Keratinocyte (primary cell): ENCODE measurements at regions not wholly inside any gene's neighbourhood (a gene's known extent, or its start where the extent isn't known, plus 50 kb on each side); places are given as distances from the start of the nearest gene placed in this dataset.

Experiments used
- DNase-seq: peaks from one replicate; pipeline ENCODE4 v3.0.0-alpha.2; 2011; ENCODE audit warnings: low read depth, missing footprints, low spot score
- FAIRE-seq: peaks from 2 replicates; lab custom pipeline; 2011; peaks lifted over from hg19 to GRCh38; lab: Jason Lieb, UNC
- H2AFZ ChIP-seq: 2 replicates; pipeline ENCODE4 v1.6.0; 2012; ENCODE audit warnings: low read length, control low read depth, inconsistent platforms; ENCODE audit not compliant: control insufficient read depth
- H3K27ac ChIP-seq: 2 replicates; pipeline ENCODE4 v1.5.1; 2011; ENCODE audit warnings: low read length; ENCODE audit not compliant: control insufficient read depth, insufficient read depth
- H3K27me3 ChIP-seq: 3 replicates; pipeline ENCODE4 v1.6.0; 2011; ENCODE audit warnings: low read length; ENCODE audit not compliant: control insufficient read depth, insufficient read depth; ENCODE audit errors: extremely low read depth
- H3K36me3 ChIP-seq, 2 experiments: 2 replicates in 1 of 2; 3 replicates in 1 of 2; pipeline ENCODE4 v1.5.1; 2011; ENCODE audit warnings: low read length in 2 of 2, mild to moderate bottlenecking in 1 of 2; ENCODE audit not compliant: control insufficient read depth in 2 of 2, insufficient read depth in 2 of 2; ENCODE audit errors: extremely low read depth in 1 of 2
- H3K4me1 ChIP-seq: 3 replicates; pipeline ENCODE4 v1.5.1; 2011; ENCODE audit warnings: low read length; ENCODE audit not compliant: control insufficient read depth, insufficient read depth; ENCODE audit errors: extremely low read depth
- H3K4me2 ChIP-seq: 3 replicates; pipeline ENCODE4 v1.6.0; 2011; ENCODE audit warnings: low read depth, low read length; ENCODE audit not compliant: control insufficient read depth, insufficient read depth; ENCODE audit errors: extremely low read depth
- H3K4me3 ChIP-seq, 3 experiments: fragments of 200-600 bp in 1 of 3; sonication (generic) in 1 of 3; 2 replicates in 2 of 3; 3 replicates in 1 of 3; pipeline ENCODE4 v1.5.1; 2011 to 2016; ENCODE audit warnings: low read length in 3 of 3, mild to moderate bottlenecking in 3 of 3, control low read depth in 2 of 3, inconsistent platforms in 1 of 3, low read depth in 1 of 3, mixed read lengths in 1 of 3, mixed run types in 1 of 3, moderate library complexity in 1 of 3; ENCODE audit not compliant: control insufficient read depth in 2 of 3, insufficient read depth in 2 of 3; ENCODE audit errors: extremely low read depth in 1 of 3
- H3K79me2 ChIP-seq: 2 replicates; pipeline ENCODE4 v1.6.0; 2012; ENCODE audit warnings: low read length; ENCODE audit not compliant: control insufficient read depth, insufficient read depth
- H3K9ac ChIP-seq: 3 replicates; pipeline ENCODE4 v1.6.0; 2011; ENCODE audit warnings: low read length; ENCODE audit not compliant: control insufficient read depth, insufficient read depth; ENCODE audit errors: extremely low read depth
- H3K9me1 ChIP-seq: 3 replicates; pipeline ENCODE4 v1.6.0; 2011; ENCODE audit warnings: low read length; ENCODE audit not compliant: control insufficient read depth, insufficient read depth; ENCODE audit errors: extremely low read depth
- H3K9me3 ChIP-seq: 2 replicates; pipeline ENCODE4 v1.5.1; 2012; ENCODE audit warnings: low read depth, low read length; ENCODE audit not compliant: control insufficient read depth
- H4K20me1 ChIP-seq: 3 replicates; pipeline ENCODE4 v1.6.0; 2011; ENCODE audit warnings: low read length; ENCODE audit not compliant: control insufficient read depth, insufficient read depth; ENCODE audit errors: extremely low read depth
- CTCF ChIP-seq, 3 experiments: IDR thresholded peaks in 1 of 3; conservative IDR thresholded peaks in 1 of 3; optimal IDR thresholded peaks in 1 of 3; 2 replicates in 2 of 3; 3 replicates in 1 of 3; pipeline versions ENCODE3 to v1.5.1; 2011; ENCODE audit warnings: low read length in 3 of 3, mild to moderate bottlenecking in 3 of 3, moderate library complexity in 2 of 3, control low read depth in 1 of 3, inconsistent platforms in 1 of 3; ENCODE audit not compliant: insufficient read depth in 2 of 3; ENCODE audit errors: extremely low read depth in 1 of 3
- EZH2 ChIP-seq: IDR thresholded peaks from one replicate; pipeline ENCODE4 v1.6.1; 2012; ENCODE audit warnings: inconsistent platforms, mild to moderate bottlenecking, low read length, moderate library complexity
- dilution Hi-C: fragments of 300-500 bp; cut with MboI; formaldehyde crosslinking; loops from one replicate; pipeline ENCODE4 v1.7.0; 2020; ENCODE audit warnings: low sequenced_read_pairs; ENCODE audit not compliant: extremely low pct_ligation_motif_present

GRCh38 chr12:105860561-105861207, 278.1 kb downstream of the NUAK1 start:
- no peak overlapping the region for H3K4me3 ChIP-seq

GRCh38 chr12:105861227-105861626, 277.5 kb downstream of the NUAK1 start:
- dilution Hi-C loops, result no loop called here
- no peaks in the 10 kb centered on the region for H3K36me3 ChIP-seq
- DNase-seq (no peak), FAIRE-seq (no peak)
- no peaks in the 10 kb centered on the region for H4K20me1 ChIP-seq
- TF ChIP-seq CTCF (optimal IDR thresholded peaks at IDR 0.05 in 1 of 3, IDR thresholded peaks at IDR 0.05 in 1 of 3, conservative IDR thresholded peaks at IDR 0.05 in 1 of 3; ENCODE audit: extremely low read depth in 1 of 3, insufficient read depth in 2 of 3, low read length in 3 of 3), result no peak
- no peak for TF ChIP-seq EZH2
- H3K9ac ChIP-seq, result no peak overlapping the region
- H2AFZ ChIP-seq, result no peak overlapping the region
- H3K4me1 ChIP-seq, result no peaks in the 10 kb centered on the region
- H3K9me3 ChIP-seq, result no peaks in the 10 kb centered on the region
- no peak overlapping the region for H3K4me3 ChIP-seq
- no peaks in the 10 kb centered on the region for H3K27me3 ChIP-seq
- no peak overlapping the region for H3K27ac ChIP-seq
- no peak overlapping the region for H3K4me2 ChIP-seq
- H3K9me1 ChIP-seq, result no peaks in the 10 kb centered on the region
- H3K79me2 ChIP-seq, result no peaks in the 10 kb centered on the region

More at GRCh38 chr12:105860561-105861207, 278.1 kb downstream of the NUAK1 start:
- Histone ChIP-seq H3K9me1 (no peaks in the 10 kb centered on the region), H3K27me3 (no peaks in the 10 kb centered on the region), H3K9ac (no peak overlapping the region), H3K4me2 (no peak overlapping the region), H2AFZ (no peak overlapping the region), H3K9me3 (no peaks in the 10 kb centered on the region), H3K4me1 (no peaks in the 10 kb centered on the region), H3K79me2 (no peaks in the 10 kb centered on the region), H3K36me3 (no peaks in the 10 kb centered on the region), H3K27ac (no peak overlapping the region), H4K20me1 (no peaks in the 10 kb centered on the region)
- dilution Hi-C loops, result no loop called here
- FAIRE-seq (no peak), DNase-seq (no peak)
- no peak for TF ChIP-seq CTCF (optimal IDR thresholded peaks at IDR 0.05 in 1 of 3, IDR thresholded peaks at IDR 0.05 in 1 of 3, conservative IDR thresholded peaks at IDR 0.05 in 1 of 3; ENCODE audit: extremely low read depth in 1 of 3, insufficient read depth in 2 of 3, low read length in 3 of 3)
- no peak for TF ChIP-seq EZH2
